Right renal cortex interstitium (tissue), 3 donors: ENCODE measurements at regions not wholly inside any gene's neighbourhood (a gene's known extent, or its start where the extent isn't known, plus 50 kb on each side); places are given as distances from the start of the nearest gene placed in this dataset.
"Not testable (repeated sequence)": the region's sequence is repeated elsewhere in the genome, so short reads cannot be mapped to it uniquely, and the experiment has no call there.

Source experiments
- DNase-seq, 3 donors: peaks; one replicate each; pipeline ENCODE4 v3.0.0-alpha.2; 2013; ENCODE audit warnings: low read depth in 3 of 3, low spot score in 2 of 3

DNA sequence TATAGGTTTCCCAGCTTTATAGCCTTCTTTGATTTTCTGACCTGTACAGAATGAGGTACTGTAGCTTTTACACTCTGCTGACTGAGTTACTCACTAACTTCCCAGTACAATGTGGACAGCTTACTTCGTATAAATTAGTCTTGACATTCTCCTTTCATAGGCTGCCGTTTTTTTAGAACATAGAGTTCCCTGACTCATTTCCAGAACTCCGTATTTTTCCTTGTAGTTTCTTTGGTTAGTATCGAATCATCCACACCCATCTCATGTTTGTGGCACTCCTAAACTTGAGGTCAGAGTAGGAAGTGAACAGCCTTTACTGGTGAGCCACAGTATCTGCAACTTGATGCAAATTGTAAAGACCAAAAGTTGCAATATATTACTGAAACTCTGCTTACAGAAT is 303.9 kb downstream of the SLITRK5 start:
- DNase-seq = no peak

DNA sequence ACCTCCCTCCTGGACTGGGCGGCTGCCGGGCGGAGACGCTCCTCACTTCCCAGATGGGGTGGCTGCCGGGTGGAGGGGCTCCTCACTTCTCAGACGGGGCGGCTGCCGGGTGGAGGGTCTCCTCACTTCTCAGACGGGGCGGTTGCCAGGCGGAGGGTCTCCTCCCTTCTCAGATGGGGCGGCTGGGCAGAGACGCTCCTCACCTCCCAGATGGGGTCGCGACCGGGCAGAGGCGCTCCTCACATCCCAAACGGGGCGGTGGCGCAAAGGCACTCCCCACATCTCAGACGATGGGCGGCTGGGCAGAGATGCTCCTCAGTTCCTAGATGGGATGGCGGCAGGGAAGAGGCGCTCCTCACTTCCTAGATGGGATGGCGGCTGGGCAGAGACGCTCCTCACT is 305.5 kb downstream of the SLITRK5 start:
- not testable (repeated sequence) for DNase-seq

DNA sequence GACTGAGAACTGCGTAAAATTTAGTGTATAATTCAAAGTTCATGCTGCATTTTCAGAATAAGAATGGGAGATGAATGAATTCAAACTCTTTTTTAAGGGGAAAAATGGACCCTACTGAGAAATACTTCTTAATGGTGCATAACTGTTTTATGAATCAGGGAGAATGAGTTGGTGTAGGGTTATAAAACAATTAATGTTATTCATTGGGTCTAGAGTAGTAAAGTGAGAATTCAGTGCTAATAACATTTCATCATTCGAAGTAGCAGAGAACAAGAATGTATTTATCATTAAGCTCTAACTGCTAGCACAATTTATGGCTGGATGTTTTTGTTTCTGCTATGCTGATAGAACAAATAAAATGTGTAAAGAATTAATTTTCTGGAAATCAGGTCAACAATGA is 310.2 kb downstream of the SLITRK5 start:
- DNase-seq = no peak

DNA sequence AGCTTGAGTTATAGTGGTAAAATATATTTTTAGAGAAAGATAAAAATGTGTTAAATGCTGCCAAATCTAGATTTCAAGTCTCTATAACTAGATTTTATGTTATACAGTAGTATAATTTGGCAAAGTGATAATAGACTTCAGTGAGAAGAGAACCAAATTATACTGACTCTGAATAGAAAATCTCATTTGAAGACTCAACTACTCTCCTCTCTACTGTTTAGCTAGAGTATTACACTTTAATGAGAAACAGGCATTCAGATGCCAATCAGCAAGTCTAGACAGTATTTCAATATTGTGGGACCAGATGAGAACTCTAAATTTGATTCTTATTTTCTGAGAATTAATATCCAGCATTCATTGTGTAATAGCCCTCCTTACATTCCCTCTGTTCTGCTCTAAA is 311.2 kb downstream of the SLITRK5 start:
- DNase-seq = no peak

DNA sequence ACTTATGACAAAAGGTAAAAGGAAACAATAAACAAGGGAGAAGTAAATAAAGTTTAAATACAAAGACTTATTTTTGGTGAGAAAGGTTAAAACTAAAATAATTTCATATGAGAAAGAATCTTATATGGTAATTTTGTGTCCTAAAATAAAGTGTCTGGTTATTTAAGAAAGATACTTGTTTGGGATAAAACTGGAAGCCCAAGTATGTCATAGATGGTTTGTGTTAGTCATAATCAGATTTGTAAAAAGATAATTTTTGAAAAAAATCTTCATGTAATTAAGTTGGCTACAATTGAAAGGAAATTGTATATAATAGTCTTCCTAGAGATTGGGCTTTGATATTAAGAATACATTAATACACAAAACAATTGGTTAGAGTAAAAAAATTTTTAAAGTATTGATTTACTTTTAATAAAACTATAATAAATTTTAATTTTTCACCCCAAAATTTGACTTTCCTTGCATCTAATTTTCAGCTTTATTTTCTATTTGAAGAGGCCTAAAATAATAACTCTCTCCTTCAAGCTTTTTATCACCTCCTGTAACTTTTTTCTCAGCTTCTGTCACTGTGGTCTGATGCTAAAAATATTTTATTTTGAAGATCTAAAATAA is 315.6 kb downstream of the SLITRK5 start:
- no peak for DNase-seq

DNA sequence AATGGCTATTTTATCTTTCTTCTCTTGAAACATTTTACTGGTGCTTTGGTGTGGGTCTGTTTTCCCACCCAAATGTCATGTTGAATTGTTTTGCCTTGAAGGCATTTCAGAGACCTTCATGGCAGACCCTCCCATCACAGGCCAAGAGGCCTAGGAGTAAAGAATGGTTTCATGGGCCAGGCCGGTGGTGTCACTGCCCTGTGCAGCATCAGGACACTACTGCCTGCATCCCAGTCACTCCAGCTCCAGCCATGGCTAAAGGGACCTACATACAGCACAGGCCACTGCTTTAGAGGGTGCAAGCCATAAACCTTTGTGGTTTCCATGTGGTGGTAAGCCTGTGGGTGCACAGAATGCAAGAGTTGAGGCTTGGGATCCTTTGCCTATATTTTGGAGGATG is 326.9 kb downstream of the SLITRK5 start:
- no peak for DNase-seq

DNA sequence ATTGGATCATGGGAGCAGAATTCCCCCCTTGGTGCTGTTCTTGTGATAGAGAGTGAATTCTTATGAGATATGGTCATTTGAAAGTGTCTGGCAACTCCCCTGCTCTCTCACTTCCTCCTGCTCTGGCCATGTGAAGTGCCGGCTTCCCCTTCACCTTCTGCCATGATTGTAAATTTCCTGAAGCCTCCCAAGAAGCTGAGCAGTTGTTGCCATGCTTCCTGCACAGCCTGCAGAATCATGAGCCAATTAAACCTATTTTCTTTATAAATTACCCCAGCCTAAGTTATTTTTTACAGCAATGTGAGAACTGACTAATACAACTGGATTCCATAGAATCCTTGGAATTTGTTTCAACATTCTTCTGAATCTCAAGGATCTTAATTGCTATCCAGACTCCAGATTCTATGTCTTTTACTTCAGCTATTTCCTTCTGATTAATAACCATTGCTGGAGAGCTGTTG is 328.1 kb downstream of the SLITRK5 start:
- no peak for DNase-seq

DNA sequence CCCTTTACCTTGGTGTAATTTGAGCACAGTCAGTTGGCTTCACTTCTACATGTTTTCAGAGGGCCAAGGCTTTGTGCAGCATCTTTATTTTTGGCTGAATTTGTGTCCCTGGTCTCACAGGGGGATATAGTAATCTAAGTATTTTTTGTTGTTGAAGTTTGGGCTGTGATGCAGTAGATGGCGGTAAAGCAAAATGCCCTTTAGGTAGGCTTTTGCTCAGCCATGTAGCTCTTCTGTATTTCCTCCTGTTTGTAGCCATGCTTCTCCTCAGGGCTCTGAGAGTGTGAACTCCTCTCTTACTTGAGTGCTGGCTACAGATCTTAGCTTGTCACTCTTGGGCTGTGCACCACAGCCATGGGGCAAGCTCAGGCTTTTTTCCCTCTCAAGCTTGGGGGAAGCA is 328.6 kb downstream of the SLITRK5 start:
- DNase-seq = no peak

DNA sequence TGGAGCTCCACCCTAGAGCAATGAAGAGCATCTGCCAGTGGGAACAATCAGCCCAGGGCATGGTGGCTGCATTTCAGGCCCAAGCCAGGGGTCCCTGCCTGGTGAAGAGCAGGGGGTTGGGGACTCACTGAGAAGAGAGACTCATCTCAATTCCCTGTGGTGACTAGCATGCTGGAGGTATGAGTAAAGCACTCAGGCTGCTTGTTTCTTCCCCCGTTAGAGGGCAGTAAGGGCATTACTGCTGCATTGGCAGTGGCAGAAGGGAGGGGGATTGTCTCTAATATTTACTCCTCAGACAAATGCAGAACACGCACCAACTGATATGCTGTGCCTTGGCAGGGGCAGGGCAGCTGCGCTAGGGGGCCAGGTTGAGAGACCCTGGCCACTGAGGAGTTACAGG is 329.1 kb downstream of the SLITRK5 start:
- DNase-seq = no peak

DNA sequence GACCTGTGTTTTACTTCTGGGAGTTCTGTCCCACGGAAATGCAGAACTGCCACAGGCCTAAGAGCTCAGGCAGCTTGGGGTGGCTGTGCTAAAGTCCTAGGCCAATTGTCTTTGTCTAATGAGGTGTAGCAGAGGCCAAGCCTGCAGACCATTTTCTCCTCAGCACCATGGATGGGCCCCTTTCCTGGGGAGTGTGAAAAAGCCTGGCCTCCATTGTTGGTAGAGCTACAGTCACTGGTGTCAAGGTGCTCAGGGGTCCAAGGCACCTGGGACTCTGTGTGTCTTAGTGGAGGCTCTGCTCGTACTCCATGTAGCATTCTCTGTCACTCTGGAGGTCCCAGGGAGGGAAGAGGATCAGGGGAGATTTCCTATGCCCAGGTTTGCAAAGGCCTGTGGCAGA is 329.6 kb downstream of the SLITRK5 start:
- no peak for DNase-seq

DNA sequence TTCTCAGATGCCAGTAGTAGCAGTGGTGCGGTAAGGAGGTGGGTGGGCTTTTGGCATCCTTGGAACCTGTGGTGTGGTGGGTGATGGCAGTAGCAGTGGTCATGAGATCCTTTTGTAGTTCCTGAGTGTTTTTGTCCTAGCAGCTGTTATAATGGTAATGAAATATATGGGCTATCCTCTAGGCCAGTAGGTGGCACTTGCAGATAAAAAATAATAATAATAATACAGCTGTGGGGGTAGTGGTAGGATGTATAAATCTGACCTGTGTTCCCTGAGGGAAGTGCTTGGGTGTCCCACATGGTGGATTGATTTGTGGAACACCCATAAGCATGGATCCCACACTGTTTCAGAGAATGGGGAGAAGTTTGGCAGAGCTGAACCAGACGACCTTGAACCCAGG is 334.0 kb downstream of the SLITRK5 start:
- no peak for DNase-seq

DNA sequence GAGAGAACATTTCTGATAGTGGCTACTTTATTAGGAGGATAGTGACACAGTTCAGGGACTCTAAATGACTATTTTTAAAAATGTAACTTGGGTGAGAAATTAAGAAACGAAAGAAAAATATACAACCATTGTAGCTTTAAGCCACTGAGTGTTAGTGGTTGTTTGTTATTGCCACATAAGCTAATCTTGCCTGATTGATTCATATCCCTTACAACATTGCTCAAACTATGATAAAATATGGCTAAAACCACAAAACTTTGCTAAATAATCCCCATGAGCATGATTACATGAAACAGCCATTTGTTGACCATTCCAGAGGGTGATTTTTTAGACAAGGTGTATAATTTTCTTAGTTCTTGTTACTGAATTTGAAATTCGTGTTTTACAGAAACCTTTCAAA is 343.4 kb downstream of the SLITRK5 start:
- no peak for DNase-seq

DNA sequence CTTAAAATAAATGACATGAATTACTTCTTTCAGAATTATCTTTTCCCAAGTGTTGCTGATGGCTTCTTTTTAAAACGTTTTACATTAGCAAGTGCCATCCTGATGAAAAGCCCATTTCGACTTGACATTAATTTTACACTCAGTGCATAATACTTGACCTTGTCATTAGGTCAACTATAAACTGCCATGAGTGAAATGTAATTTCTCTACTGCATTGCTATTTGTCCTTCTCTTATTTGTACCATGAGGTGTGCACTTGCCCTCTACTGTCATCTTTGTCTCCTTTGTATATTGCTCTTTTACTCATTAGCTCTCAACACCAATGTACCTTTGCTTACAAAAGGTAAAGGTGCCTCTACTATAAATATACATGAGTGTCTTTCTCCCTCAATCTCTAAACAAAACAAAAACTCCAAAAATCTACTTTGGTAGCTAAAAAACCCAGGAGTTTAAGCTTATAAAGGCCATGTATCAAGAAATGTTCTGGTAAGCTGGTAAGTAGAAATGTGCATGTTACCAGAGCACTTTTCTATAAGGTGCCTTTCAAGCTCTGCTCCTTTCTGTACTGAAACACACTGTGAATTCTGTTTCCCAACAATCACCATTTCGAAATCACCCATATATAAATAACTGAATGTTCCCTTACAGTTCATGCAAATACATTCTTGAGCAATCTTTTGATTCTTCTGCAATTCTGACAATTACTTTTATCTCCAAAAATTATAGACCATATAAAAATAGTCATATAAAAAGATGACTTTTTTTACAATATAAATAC is 351.4 kb downstream of the SLITRK5 start:
- DNase-seq = no peak

DNA sequence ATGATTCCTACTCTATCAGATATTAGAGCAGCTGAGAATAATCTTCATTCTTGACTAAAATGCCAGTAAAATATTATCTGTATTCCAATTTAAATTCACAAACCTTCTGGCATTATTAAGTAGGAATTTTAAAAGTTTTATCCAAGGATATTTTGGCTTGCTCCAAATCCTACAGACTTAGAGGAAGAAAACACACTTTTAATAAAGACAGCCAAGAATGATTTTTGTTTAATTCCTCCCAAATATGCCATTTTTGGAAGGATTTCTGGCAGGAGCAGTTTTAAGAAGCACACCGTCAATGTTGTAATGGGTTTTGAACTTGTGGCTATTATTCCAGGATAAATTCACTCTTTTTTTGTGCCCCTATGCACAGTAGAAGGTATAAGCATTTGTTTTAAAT is 355.1 kb downstream of the SLITRK5 start:
- DNase-seq = no peak

DNA sequence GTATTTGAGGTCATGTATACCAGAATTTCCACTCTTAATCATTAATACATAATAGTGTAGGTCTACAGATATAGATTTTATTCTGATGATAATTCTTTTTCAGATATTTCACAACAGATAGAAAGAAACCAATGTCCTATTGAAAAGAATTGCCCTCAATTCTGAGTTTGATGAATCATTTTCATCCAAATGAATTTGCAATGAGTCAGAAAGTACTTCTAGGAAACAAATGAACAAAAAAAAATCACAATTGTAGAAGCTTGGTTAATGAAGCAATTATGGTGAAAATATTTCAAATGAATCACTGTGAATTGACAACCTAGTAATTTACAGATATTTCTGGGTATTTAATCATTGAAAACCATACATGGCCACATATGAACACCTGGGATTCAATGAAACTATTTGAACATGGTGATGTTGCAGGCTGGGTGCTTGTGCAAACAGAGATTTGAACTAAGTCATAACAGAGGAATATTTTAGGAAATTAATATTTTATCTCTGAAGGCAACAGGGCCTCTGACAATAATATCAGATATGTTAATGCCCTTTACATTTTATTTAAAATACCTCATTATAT is 360.9 kb downstream of the SLITRK5 start:
- DNase-seq = no peak

DNA sequence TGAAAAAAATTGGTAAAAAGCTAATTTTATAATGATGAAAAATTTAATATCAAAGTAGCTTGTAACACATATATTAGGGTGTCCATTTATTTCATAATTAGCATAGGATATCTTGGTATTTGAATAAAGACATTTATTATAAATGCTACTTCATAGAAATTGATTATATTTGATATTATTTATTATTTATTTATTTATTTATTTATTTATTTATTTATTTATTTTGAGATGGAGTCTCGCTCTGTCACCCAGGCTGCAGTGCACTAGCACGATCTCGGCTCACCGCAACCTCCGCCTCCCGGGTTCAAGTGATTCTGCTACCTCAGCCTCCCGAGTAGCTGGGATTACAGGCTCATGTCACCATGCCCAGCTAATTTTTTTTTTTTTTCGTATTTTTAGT is 365.0 kb downstream of the SLITRK5 start:
- not testable (repeated sequence) for DNase-seq

DNA sequence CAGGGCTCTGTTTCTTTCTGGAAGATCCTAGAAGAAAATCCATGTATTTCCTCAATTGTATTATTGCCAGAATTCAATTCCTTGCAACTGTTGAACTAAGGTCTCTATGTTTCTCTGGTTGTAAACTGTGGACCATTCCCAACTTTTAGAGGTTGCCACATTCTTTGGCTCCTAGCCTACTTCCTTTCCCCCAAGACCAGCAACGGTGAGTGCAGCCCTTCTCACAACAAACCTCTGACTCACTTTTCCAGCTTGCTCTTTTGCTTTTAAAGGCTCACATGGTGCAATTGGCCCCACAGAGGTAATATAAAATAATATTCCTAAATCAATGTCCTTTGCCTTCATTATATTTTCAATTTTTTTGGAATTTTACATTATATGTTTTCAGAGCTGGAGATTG is 371.3 kb downstream of the SLITRK5 start:
- no peak for DNase-seq

DNA sequence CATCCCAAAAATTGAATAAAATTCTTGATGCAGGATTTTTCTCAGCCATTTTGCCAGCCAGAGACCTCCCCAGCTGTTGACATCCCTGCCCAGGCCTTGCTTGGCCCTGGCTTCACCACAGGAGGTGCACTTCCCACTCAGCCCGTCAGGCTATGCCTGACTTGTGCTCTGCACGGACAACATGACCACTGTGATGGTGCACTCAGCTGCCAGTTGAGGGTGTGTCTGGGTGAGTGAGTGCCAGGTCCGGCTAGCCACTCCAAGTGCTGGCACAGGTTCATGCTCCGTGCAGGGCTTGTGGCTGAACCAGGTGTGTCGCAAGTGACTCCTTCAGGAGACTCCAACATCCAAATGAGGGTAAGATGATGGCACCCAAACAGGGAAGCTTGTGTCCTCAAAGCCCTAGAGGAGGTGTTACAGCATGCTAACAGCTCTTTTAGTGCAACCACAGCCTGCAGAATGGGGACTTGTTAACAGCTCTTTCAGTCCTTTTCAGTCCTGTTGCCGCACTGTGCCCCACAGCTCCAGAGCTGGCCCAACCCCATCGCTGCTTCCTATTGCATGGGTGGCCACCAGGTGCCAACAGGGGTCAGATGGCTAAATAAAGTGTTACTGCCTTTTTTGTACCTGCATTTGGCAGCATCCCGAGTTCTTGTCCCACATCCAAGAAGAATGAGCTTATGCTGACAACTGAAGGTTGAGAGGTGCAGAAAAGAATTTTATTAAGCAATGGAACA is 380.7 kb downstream of the SLITRK5 start:
- DNase-seq = no peak

DNA sequence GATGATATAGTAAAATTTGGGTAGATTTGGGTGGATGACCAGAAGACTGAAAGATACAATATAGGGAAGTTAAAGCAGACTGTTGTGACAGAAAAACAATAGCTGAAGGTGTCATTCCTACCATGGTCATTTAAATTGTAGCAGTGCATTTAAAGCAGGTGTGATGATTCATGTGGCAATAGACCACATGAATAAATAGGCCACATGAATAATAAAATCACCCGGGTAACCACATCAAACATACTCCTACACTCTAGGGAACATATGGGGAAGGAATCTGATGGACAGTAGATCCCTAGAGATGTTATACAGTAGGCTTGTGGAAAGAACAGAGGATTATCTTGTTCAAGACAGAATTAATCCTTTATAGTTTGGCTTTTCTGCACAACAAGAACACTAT is 392.6 kb downstream of the SLITRK5 start:
- no peak for DNase-seq

DNA sequence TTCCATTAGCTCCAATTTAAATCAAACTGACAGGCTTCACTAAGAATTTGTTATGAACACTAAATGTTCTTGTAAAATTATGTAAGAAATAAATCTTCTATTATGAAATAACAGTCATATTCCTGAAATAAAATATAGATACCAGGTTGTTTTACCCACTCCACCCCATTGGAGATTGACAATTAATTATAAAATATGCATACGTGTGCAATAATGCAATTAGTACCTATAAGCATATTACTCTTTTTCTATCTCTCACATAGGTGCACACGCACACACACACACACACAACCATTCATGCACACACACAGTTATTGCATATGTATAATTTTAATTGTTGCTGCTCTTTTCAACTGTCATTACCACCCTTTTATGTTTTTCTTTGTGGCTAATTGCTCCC is 395.7 kb downstream of the SLITRK5 start:
- no peak for DNase-seq

DNA sequence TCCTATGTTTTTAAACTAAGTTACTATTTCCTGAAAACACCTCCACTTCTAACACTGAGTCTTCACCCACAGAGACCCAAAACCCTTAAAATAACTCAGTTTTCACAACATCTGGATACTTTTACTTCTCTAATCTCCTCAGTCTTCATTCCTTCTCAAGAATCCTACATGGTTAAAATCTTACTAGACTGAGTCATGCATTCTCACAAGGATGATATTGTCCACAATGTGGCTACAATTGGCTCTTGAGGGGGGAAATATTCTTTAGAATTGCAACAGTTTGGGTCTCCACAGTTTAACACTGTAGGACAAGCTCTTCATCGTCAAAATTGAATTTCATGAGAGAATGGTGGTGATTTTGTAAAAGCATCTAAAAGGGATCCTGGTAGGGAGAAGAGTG is 397.1 kb downstream of the SLITRK5 start:
- no peak for DNase-seq

DNA sequence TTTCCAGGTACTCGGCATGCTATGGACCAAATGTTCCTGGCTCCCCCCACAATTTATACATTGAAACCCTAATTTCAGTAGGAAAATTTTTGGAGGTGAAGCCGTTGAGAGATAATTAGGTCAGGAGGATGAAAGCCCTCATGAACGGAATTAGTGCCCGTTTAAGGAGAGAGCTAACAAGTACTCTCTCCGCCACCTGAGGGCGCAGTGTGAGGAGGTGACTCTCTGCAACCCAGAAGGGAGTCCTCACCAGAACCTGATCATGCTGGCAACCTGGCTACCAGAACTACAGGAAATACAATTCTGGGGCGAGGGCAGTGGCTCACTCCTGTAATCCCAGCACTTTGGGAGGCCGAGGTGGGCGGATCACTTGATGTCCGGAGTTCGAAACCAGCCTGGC is 397.8 kb downstream of the SLITRK5 start:
- no peak for DNase-seq
